ENCODE measurements at regions not wholly inside any gene's neighbourhood (a gene's known extent, or its start where the extent isn't known, plus 50 kb on each side); places are given as distances from the start of the nearest gene placed in this dataset.

- TF ChIP-seq CTCF (conservative IDR thresholded peaks at IDR 0.05; ENCODE audit: low read depth, low read length): no peak
- Histone ChIP-seq H3K4me2 (no peak overlapping the region), H3K36me3 (ENCODE audit: insufficient read depth) (no peaks in the 10 kb centered on the region), H3K4me3 (IDR thresholded peaks at IDR 0.05; ENCODE audit: insufficient read depth, low read depth, low read length) (no peak overlapping the region), H3K9ac (no peak overlapping the region), H2AFZ (ENCODE audit: low read depth) (no peak overlapping the region), H3K27me3 (ENCODE audit: insufficient read depth, low read depth) (no peaks in the 10 kb centered on the region), H3K27ac (no peak overlapping the region), H3K79me2 (ENCODE audit: insufficient read depth, low read depth) (no peaks in the 10 kb centered on the region), H4K20me1 (ENCODE audit: insufficient read depth) (no peaks in the 10 kb centered on the region), H3K4me1 (ENCODE audit: low read depth, poor library complexity, severe bottlenecking) (no peaks in the 10 kb centered on the region)
Observed at GRCh38 chr18:68569936-68570335, 145.0 kb downstream of the TMX3 start.

GRCh38 chr18:68568364-68569155 lies 146.3 kb downstream of the TMX3 start:
- Histone ChIP-seq H3K79me2 (ENCODE audit: insufficient read depth, low read depth) (no peaks in the 10 kb centered on the region), H3K4me2 (no peak overlapping the region), H3K27me3 (ENCODE audit: insufficient read depth, low read depth) (no peaks in the 10 kb centered on the region), H3K4me3 (IDR thresholded peaks at IDR 0.05; ENCODE audit: insufficient read depth, low read depth, low read length) (no peak overlapping the region), H3K27ac (no peak overlapping the region), H3K4me1 (ENCODE audit: low read depth, poor library complexity, severe bottlenecking) (no peaks in the 10 kb centered on the region), H3K9ac (no peak overlapping the region), H2AFZ (ENCODE audit: low read depth) (no peak overlapping the region), H4K20me1 (ENCODE audit: insufficient read depth) (no peaks in the 10 kb centered on the region), H3K36me3 (ENCODE audit: insufficient read depth) (no peaks in the 10 kb centered on the region)
- TF ChIP-seq CTCF (conservative IDR thresholded peaks at IDR 0.05; ENCODE audit: low read depth, low read length): no peak

GRCh38 chr18:68566991-68567390 lies 147.9 kb downstream of the TMX3 start:
- no peak for TF ChIP-seq CTCF (conservative IDR thresholded peaks at IDR 0.05; ENCODE audit: low read depth, low read length)
- Histone ChIP-seq H3K4me2 (no peak overlapping the region), H3K36me3 (ENCODE audit: insufficient read depth) (no peaks in the 10 kb centered on the region), H4K20me1 (ENCODE audit: insufficient read depth) (no peaks in the 10 kb centered on the region), H3K79me2 (ENCODE audit: insufficient read depth, low read depth) (no peaks in the 10 kb centered on the region), H3K27ac (no peak overlapping the region), H2AFZ (ENCODE audit: low read depth) (no peak overlapping the region), H3K4me3 (IDR thresholded peaks at IDR 0.05; ENCODE audit: insufficient read depth, low read depth, low read length) (no peak overlapping the region), H3K9ac (no peak overlapping the region), H3K27me3 (ENCODE audit: insufficient read depth, low read depth) (no peaks in the 10 kb centered on the region), H3K4me1 (ENCODE audit: low read depth, poor library complexity, severe bottlenecking) (no peaks in the 10 kb centered on the region)

- no peak overlapping the region for H3K9ac ChIP-seq
- no peak overlapping the region for H3K4me3 ChIP-seq (IDR thresholded peaks at IDR 0.05; ENCODE audit: insufficient read depth, low read depth, low read length)
- no peaks in the 10 kb centered on the region for H4K20me1 ChIP-seq (ENCODE audit: insufficient read depth)
- H3K4me1 ChIP-seq (ENCODE audit: low read depth, poor library complexity, severe bottlenecking): no peaks in the 10 kb centered on the region
- no peaks in the 10 kb centered on the region for H3K27me3 ChIP-seq (ENCODE audit: insufficient read depth, low read depth)
- no peak for TF ChIP-seq CTCF (conservative IDR thresholded peaks at IDR 0.05; ENCODE audit: low read depth, low read length)
- H3K27ac ChIP-seq: no peak overlapping the region
- H3K36me3 ChIP-seq (ENCODE audit: insufficient read depth): no peaks in the 10 kb centered on the region
- no peak overlapping the region for H2AFZ ChIP-seq (ENCODE audit: low read depth)
- no peaks in the 10 kb centered on the region for H3K79me2 ChIP-seq (ENCODE audit: insufficient read depth, low read depth)
- no peak overlapping the region for H3K4me2 ChIP-seq
Observed at GRCh38 chr18:68564961-68565360, 149.9 kb downstream of the TMX3 start.

Data from KMS-11 (cell line).